GM23248 (cell line): ENCODE measurements at regions not wholly inside any gene's neighbourhood (a gene's known extent, or its start where the extent isn't known, plus 50 kb on each side); places are given as distances from the start of the nearest gene placed in this dataset.

Experiments
- EZH2 ChIP-seq: fragments of 200-600 bp; sonication (generic); IDR thresholded peaks from 2 replicates; pipeline ENCODE4 v1.6.1; 2018; ENCODE audit warnings: antibody characterized with exemption, mild to moderate bottlenecking; ENCODE audit not compliant: insufficient read depth, poor library complexity, severe bottlenecking
- EZH2phosphoT487 ChIP-seq: fragments of 200-600 bp; sonication (generic); IDR thresholded peaks from 2 replicates; pipeline ENCODE4 v1.6.1; 2018; ENCODE audit warnings: antibody characterized with exemption, moderate library complexity, mild to moderate bottlenecking, low read depth; ENCODE audit not compliant: insufficient read depth

GRCh38 chr12:78447373-78447772 is 417.2 kb upstream of the SYT1 start:
- TF ChIP-seq EZH2 (no peak), EZH2phosphoT487 (no peak)
